ENCODE measurements at regions not wholly inside any gene's neighbourhood (a gene's known extent, or its start where the extent isn't known, plus 50 kb on each side); places are given as distances from the start of the nearest gene placed in this dataset.
A peak's percentile ranks its signal among the peaks of the same experiment; 100 is the strongest.

GRCh38 chr4:10740891-10741620 lies 56.5 kb upstream of the CLNK start:
- Mint-ChIP-seq H3K36me3 (ENCODE audit: low read depth) (no peaks in the 10 kb centered on the region), H3K9me3 (peaks cover 4% of the 10 kb centered on the region), H3K4me3 (no peak overlapping the region), H3K27me3 (no peaks in the 10 kb centered on the region), H3K4me1 (ENCODE audit: low read depth) (peaks cover 9% of the 10 kb centered on the region), H3K27ac (no peak overlapping the region)

- Mint-ChIP-seq H3K4me1 (ENCODE audit: low read depth) (peaks cover 10% of the 10 kb centered on the region), H3K27ac (no peak overlapping the region), H3K27me3 (no peaks in the 10 kb centered on the region), H3K36me3 (ENCODE audit: low read depth) (no peaks in the 10 kb centered on the region), H3K4me3 (no peak overlapping the region), H3K9me3 (peaks cover 4% of the 10 kb centered on the region)
Observed at GRCh38 chr4:10740251-10740650, 55.7 kb upstream of the CLNK start.

DNA sequence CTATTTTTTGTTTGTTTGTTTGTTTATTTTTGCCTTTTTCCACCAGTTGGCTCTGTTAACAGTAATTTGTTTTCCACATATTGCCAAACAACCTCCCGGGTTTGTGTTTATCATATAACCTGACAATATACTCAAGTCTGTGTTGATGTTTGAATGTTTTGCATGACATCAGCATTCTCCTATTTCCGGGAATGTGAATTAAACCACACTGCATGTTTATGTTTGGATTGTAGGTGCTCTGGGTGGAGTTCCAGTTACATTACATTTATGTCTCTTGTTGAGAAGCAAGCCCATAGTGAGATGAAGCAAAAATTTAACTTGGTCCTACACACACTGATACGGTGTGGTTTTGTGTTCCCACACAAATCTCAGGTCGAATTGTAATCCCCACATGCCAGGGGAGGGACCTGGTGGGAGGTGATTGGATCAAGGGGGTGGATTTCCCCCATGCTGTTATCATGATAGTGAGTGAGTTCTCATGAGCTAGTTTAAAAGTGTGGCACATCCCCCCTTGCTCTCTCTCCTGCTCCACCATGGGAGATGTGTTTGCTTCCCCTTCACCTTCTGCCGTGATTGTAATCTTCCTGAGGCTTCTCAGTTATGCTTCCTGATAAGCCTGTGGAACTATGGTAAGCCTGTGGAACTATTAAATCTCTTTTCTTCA lies 54.4 kb upstream of the CLNK start:
- H3K27ac Mint-ChIP-seq, result no peak overlapping the region
- H3K4me3 Mint-ChIP-seq, result no peak overlapping the region

GRCh38 chr4:10737337-10737736 lies 52.8 kb upstream of the CLNK start:
- peak overlapping the region; percentile 2 for H3K4me3 Mint-ChIP-seq
- H3K27ac Mint-ChIP-seq, result peak overlapping the region; percentile 19
- no peaks in the 10 kb centered on the region for H3K36me3 Mint-ChIP-seq (ENCODE audit: low read depth)
- peaks cover 4% of the 10 kb centered on the region for H3K9me3 Mint-ChIP-seq
- H3K4me1 Mint-ChIP-seq (ENCODE audit: low read depth), result peaks cover 39% of the 10 kb centered on the region
- no peaks in the 10 kb centered on the region for H3K27me3 Mint-ChIP-seq

More for the DNA sequence above, 54.4 kb upstream of the CLNK start:
- Mint-ChIP-seq H3K27me3 (no peaks in the 10 kb centered on the region), H3K36me3 (ENCODE audit: low read depth) (no peaks in the 10 kb centered on the region), H3K9me3 (peaks cover 4% of the 10 kb centered on the region), H3K4me1 (ENCODE audit: low read depth) (peaks cover 23% of the 10 kb centered on the region)

GRCh38 chr4:10736895-10737294 lies 52.3 kb upstream of the CLNK start:
- Mint-ChIP-seq H3K4me3 (peak overlapping the region; percentile 2), H3K4me1 (ENCODE audit: low read depth) (peaks cover 44% of the 10 kb centered on the region), H3K9me3 (peaks cover 4% of the 10 kb centered on the region), H3K27me3 (no peaks in the 10 kb centered on the region), H3K27ac (no peak overlapping the region), H3K36me3 (ENCODE audit: low read depth) (no peaks in the 10 kb centered on the region)

GRCh38 chr4:10736266-10736665 lies 51.7 kb upstream of the CLNK start:
- H3K27me3 Mint-ChIP-seq, result no peaks in the 10 kb centered on the region

GRCh38 chr4:10734697-10735096 lies 50.1 kb upstream of the CLNK start:
- H3K27ac Mint-ChIP-seq, result peak overlapping the region; percentile 70
- H3K9me3 Mint-ChIP-seq, result peaks cover 12% of the 10 kb centered on the region
- H3K36me3 Mint-ChIP-seq (ENCODE audit: low read depth), result no peaks in the 10 kb centered on the region
- H3K27me3 Mint-ChIP-seq, result no peaks in the 10 kb centered on the region
- H3K4me3 Mint-ChIP-seq, result no peak overlapping the region
- peaks cover 66% of the 10 kb centered on the region for H3K4me1 Mint-ChIP-seq (ENCODE audit: low read depth)

More at GRCh38 chr4:10736266-10736665, 51.7 kb upstream of the CLNK start:
- Mint-ChIP-seq H3K9me3 (peaks cover 4% of the 10 kb centered on the region), H3K4me1 (ENCODE audit: low read depth) (peaks cover 50% of the 10 kb centered on the region), H3K27ac (peak overlapping the region; percentile 22), H3K36me3 (ENCODE audit: low read depth) (no peaks in the 10 kb centered on the region), H3K4me3 (no peak overlapping the region)
